Activated CD4-positive, alpha-beta T cell treated with anti-CD3 and anti-CD28 coated beads, Interleukin-10, Interleukin-2, amounts not matched to agents 100 ng/mL and 50 ng/mL, durations not matched to agents 16 hours and 8 hours (primary cell): ENCODE measurements at regions not wholly inside any gene's neighbourhood (a gene's known extent, or its start where the extent isn't known, plus 50 kb on each side); places are given as distances from the start of the nearest gene placed in this dataset.
"Not testable (repeated sequence)": the region's sequence is repeated elsewhere in the genome, so short reads cannot be mapped to it uniquely, and the experiment has no call there.

Experiments
- DNase-seq: peaks from one replicate; pipeline ENCODE4 v3.0.0-alpha.2; 2020

DNA sequence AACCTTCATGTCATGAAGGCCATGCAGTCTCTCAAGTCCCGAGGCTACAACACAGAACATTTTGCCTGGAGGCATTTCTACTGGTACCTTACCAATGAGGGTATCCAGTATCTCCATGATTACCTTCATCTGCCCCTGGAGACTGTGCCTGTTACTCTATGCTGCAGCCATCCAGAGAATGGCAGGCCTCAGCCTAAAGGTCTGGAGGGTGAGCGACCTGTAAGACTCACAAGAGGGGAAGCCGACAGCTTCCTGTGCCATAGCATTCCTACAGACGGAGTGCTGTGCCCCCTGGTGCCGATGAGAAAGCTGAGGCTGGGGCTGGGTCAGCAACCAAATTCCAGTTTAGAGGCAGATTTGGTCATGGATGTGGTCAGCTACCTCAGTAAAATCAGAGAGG is 51.3 kb upstream of the CADPS start:
- no peak for DNase-seq

DNA sequence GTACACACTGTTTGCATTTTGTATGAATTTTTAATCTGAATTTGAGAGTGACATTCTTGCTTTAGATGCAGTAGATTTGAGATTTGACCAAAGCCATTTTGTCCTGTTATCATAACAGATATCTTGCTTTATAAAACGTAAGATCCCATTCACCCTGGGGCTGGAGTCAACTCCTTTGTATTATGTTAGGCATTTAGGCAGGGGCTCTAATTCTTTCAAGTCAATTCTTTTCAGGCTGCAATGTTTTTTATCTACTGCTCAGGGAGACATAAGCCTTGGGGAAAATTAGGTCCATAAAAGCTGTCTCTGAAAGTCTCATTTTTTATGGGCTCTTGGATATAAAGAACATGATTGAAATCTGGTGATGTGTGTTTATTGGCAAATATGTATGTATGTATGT is 53.0 kb upstream of the CADPS start:
- no peak for DNase-seq

DNA sequence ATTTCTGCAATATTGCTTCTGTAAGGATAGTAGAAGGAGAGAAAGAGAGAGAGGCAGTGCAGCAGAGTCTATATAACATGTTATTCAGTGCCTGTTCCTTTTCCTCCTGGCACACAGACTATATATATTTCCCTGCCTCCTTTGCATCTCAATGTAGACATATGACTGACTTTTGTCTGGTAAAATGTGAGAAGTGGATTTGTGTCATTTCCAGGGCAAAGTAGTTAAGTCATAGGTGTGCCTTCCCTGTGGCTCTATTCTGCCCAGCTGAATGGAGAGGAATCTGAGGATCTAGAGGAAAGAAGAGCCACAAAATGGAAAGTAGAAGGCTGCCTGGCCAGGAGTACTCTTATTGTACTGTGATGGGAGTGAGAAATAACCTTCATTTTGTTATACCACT is 54.6 kb upstream of the CADPS start:
- DNase-seq: no peak

DNA sequence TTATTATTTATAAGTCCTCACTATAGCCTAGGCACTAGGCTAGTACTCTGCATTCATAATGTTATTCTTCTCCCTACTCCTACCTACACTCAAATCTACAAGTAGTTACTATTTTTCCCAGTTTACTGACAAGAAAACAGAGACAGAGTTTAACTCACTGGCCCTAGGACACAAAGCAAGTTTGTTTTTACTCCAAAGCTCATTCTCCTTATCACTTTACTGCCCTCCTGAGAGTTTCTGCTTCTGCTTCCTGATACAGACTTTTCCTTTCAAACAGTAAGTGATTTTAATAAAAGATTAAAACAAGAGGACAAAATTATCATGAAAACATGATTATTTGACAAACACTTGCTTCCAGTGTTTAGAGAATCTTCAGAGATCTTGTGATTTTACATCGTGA is 60.6 kb upstream of the CADPS start:
- DNase-seq: no peak

DNA sequence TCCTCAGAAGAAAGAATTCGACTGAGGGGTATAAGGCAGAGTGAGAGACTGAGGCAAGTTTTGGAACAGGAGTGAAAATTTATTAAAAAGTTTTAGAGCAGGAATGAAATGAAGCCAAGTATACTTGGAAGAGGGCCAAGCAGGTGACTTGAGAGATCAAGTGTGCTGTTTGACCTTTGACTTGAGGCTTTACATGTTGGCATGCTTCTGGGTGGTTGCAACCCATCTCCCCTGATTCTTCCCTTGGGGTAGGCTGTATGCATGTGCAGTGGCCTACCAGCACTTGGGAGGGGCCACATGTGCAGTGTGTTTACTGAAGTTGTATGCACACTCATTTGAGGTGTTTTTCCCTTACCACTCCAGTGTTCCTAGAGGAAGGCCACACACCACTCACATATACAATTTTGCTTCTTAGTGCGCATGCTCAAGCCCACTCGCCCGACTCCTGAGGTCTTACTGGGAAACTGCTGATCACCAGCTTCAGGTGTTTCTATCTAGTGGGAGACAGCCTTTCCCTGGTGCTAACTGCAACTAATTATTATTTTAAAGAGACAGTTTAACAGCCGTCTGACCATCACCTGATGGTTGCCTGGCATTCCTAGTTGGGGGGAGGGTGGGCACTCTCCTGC is 61.5 kb upstream of the CADPS start:
- no peak for DNase-seq

DNA sequence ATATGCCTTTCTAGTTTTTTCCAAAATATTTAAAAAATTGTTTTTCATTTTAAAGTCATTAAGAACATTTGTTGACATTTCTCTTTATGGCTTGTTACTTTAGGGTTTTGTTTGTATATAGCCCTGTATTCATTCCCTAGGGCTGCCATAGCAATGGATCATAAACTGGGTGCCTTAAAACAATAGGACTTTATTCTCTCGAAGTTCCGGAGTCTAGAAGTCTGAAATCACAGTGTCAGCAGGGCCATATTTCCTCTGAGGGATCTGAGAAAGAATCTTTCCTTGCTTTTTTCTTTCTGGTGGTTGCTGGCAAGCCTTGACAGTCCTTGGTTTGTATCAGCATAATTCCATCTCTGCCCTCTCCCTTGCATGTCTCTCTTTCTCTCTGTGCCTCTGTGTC is 63.4 kb upstream of the CADPS start:
- DNase-seq: no peak

DNA sequence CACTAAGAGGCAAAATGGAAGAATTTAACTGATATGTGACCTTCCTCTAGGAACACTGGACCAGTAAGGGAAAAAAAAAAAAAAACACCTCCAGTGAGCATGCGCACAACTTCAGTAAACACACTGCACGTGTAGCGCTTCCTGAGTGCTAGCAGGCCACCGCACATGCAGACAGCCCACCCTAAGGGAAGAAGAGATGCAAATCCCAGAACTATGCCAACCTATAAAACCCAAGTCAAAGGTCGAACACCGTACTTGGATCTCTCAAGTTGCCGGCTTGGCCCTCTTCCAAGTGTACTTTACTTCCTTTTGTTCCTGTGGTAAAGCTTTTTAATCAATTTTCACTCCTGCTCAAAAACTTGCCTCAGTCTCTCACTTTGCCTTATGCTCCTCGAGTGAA is 64.5 kb upstream of the CADPS start:
- DNase-seq: no peak

DNA sequence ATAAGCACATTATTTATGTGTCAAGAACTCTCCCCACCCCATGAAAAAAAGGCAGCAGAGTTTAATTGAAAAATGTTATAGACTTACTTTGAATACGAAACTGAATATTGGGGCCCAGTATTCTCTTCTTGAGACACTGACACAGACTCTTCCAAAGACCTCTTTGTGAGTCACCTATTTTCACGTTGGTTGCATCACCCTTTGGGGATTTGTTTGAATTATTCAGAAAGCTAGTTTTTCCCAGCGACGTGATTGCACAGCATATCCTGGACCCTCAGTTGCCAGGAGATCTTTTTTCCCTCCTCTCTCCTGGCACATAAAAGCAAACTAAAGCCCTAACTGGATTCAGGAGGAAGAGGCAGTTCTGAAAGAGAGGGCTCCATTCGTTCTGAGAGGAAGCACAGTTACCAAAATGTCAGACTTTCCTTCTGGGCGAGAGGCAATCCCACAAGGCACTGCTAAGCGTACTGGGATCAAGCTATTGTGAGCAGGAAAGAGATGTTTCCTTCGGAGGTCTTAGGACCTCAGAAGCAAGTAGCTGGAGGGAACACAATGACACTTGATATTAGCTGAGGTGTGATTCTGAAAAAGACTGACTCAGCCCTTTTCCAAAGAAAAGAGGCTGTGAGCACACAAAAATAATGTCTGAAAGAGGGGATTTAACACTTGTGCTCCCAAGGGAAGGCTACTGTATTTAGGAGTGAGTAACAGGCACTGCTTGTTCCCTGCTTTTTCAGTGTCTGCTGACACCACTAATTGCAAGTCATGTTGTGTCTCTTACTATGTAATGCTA is 65.8 kb upstream of the CADPS start:
- no peak for DNase-seq

DNA sequence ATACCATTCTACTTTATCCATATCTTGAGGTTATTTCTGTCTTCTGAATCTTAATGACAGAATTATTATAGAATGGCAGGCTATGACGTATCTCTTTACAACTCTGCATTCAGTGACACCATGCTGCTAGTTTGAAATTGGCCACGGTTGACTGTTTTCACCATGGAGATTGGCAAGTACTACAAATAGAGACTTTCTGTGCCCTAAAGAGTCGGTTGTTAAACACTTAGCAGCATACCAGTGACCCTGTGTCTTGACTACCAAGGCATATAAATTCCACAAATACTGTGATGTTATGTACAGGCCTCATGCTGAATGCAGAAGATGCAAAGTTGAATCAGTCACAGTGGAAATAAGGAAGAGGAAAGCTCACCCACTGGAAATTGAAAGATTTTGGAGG is 67.0 kb upstream of the CADPS start:
- DNase-seq: no peak

DNA sequence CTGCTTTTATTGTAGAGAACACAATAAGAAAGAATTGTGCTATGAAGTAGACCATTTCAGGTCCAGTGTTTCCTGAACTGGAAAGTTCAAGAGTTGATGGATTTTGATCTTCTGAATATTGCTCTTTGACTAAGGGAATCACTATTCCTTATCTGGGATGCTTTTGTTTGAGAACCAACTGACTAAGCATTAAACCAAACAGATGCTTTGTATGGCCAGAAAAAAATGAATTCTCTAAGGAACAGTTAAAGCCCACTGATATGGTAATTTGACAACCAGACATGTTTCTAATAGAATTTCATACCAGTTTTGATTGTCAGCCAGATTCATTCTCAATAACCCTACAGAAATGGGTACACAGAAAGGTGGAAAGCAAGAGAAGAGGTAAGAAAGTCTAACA is 67.5 kb upstream of the CADPS start:
- no peak for DNase-seq

DNA sequence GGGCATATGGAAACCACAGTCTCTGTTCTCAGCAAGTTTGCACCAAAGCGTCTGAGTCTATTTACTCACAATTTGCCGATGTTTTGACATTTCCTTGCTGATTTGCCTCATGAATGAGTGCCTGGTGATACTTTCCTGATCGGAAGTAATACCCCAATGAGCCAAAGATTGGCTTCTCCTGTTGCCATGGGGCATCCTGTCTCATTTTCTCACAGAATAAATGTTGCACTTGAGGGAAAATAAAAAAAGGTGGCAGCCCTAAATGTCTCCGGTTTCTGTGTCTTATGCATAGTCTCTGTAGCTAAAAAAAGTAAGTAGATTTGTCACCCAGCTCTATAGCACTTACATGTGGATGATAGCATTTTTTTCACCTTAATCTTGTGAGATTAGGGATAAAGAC is 73.7 kb upstream of the CADPS start:
- DNase-seq: no peak

DNA sequence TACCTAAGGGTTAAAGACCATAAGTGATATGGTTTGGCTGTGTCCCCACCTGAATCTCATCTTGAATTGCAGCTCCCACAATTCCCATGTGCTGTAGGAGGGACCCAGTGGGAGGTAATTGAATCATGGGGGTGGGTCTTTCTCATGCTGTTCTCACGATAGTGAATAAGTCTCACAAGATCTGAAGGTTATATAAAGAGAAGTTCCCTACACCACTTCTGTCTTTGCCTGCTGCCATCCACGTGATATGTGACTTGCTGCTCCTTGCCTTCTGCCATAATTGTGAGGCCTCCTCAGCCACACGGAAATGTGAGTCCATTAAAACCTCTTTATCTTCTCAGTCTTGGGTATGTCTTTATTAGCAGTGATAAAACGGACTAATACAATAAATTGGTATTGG is 75.0 kb upstream of the CADPS start:
- no peak for DNase-seq

DNA sequence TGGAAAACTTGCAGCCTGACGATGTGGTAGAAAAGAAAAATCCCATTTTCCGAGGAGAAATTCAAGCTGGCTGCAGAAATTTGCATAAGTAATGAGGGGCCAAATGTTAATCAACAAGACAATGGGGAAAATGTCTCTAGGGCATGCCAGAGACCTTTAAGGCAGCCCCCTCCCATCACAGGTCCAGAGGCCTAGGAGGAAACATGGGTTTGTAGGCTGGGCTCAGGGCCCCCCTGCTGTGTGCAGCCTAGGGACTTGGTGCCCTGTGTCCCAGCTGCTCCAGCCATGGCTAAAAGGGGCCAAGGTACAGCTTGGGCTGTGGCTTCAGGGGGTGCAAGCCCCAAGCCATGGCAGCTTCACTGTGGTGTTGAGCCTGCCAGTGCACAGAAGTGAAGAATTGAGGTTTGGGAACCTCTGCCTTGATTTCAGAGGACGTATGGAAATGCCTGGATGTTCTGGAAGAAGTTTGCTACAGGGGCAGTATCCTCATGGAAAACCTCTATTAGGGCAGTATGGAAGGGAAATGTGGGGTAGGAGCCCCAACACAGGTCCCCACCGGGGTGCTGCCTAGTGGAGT is 75.9 kb upstream of the CADPS start:
- DNase-seq: no peak

DNA sequence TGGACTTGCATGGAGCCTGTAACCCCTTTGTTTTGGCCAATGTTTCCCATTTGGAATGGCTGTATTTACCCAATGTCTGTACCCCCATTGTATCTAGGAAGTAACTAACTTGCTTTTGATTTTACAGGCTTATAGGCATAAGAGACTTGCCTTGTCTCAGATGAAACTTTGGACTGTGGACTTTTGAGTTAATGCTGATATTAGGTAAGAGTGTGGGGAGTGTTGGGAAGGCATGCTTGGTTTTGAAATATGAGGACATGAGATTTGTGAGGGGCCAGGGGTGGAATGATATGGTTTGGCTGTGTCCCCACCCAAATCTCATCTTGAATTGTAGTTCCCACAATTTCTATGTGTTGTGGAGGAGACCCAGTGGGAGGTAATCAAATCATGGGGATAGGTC is 76.7 kb upstream of the CADPS start:
- not testable (repeated sequence) for DNase-seq

DNA sequence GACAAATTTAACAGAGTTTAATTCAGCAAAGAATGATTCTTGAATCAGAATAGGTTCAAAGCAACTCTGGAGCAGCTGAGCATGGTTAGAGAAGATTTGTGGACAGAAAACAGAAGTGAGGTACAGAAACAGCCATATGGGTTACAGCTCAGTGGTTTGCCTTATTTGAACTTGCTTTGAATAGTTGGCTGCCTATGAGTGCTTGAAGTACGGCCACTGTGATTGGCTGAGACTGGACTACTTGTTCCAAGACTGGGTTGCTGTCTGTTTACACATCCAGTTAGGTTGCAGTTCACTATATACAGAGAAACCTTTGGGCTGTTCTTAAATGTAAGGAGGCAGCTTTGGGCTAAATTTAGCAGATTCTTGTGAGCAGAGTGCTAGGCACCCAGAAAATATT is 79.4 kb upstream of the CADPS start:
- no peak for DNase-seq

DNA sequence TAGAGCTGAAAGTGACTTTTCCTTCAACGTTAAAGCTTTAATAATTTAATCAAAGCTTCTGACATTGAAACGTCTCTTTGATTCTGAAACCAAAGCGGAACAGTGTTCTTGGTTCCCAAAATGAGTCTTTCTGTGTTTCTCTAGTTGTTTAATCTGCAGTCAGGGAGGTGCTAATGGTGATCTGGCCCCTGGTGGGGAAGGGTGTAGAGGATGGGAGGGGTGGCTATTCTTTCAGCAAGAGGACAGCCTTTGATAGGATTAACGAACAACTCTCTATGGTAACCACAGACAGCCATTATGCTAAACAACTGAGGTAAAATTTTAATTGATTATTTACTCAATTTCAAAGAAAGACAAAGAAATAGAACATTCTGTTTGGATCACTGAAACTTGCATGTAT is 79.9 kb upstream of the CADPS start:
- DNase-seq: no peak

DNA sequence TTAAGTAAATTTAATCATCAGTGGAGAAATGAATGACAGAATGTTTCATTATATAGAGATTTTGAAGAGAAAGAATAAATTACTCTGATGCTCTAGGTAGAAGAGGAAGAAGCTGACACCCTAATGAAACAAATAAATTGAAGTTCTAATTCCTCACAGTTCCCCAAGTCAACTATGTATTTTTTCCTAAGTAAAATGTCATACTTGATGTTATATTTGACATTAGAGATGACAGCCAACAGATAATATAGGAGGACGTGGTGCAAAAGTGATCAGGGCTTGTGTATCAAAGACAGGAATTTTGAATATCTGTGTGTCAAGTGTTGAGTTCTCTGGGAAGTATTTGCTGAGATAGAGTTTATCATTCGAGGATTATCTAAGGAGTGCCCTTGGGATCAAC is 81.2 kb upstream of the CADPS start:
- DNase-seq: no peak

DNA sequence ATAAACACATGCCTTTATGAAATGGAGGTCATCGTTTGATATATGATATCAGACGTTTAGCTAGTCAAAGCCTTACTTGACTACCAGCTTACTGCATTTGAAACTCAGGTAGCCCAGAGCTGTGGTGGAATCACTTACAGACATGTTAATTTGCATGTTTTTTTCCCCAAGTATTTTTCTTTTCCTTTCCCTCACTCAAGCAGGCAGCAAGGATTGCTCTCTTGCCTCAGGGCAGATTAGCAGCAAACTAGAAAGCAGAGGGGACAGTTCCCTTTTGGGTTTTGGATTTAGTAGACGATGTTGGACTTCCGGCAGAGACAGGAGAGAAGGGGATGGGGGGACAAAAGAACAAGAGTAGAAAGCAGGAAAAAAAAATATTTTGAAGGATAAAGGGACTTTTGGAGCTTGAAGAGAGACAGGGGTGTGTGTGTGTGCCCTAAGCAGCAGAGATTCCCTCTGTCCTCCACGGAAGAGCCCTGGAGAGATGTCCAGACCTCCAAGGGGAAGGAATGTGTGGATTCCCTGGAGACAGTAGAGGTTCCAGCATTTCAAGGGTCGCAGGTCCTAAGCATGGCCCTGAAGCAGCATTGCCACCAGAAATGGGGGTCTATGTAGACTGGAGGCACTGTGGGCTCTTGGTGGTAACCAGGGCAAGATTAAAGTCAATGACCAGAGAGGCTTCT is 86.8 kb upstream of the CADPS start:
- DNase-seq: no peak

DNA sequence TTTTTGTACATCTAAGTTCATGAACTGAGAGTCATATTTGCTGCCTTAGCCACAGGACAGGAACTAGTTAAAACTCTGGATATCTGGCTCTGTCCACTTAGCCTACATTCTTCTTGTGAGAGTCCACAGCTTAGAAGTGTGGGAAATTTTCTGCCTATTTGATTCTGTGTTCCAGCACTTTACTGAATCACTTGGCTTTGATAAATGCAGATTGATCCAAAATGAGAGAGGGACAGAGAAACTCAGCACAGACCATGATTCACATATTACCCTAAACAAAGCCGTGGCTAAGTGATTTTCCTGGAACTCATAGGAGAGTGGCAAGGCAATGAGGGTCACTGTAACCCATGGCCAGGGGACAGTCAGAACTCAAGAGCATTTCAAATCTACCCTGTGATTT is 87.5 kb upstream of the CADPS start:
- DNase-seq: no peak

DNA sequence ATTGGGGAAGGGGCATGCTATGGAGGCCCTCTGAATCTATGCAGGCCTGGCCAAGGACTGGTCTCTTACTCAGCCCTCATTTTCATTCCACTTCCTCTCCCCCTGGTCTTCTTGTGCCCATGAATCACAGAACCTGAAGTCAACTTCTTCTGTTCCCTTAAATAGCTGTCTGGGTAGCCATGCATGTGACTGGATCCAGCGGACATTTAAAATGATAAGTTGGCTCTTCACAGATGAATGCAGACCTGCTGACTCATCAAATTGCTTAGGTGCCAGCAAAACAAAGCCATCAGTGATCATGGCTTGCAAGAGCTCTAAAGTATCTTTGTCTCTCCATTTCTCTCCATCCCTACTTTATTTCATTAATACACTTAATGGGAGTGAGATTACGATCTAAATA is 90.1 kb upstream of the CADPS start:
- no peak for DNase-seq

DNA sequence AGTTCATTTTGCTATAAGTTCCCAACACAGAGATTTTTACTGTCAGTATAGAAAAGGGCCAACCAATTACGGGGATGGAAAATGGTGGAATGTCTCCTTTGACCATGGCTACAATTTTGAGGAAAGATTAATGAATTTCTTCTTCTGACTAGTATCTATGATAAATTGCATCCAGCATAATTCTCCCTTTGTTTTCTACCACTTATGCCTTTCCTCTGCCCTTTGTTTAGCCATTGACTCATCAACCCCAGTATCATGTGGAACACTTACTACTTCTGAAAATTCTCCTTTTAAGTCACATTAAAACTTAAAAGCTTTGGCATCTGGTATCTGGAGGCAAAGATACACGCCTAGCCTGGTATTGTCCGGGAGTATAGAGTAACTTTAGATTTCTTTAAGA is 92.9 kb upstream of the CADPS start:
- DNase-seq: no peak

DNA sequence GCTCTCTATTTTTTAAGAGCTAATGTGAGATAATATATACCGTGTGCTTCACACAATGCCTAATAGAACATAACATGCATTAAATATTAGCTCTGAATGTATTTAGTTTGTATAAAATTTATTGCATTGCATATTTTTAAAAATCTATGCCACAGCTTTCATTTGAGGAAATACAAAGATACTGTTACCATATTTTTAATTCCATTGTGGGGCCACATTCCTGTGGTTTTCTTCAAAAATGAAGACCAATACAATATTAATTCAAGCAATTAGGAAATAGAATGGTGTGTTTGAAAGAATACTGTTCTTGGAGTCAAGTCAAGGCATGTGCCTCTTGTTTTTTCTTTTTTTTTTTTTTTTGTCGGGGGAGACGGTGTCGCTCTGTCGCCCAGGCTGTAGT is 95.4 kb upstream of the CADPS start:
- no peak for DNase-seq

DNA sequence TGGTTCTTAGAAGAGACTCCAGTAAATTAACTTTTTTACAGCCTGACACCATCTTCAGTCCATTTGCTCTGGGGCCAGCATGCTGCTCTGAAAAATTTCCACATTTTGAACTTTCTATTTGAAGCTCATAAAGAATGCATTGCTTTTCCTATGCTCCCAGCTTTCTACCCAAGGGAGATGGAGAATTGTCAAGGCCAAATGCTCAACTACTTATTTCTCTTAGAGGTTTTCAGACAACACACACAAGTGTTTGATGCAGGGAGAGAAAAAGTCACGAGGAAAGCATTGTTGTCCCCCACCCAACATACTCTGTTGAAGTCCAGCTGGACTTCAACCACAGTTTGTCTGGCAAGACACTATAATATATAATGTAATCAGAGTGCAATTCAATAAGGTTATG is 100.3 kb upstream of the CADPS start:
- DNase-seq: no peak

DNA sequence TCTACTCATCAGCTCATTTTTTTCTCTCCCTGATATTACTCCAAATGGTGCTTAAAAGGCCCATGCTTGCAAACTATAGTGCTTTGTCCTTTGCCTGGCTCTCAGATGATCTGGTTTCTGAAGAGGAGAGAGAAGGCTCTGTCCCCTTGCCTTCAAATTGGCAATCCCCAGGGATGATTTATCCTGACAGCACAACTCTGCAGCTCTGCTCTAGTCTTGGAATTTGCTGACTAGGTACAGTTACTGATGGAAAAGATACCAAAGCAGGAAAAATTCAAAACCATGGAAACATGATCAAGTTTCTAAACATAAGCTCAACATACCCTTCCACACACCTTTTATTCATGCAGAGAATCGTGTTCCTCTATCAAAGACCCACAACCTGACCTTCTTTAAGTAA is 106.7 kb upstream of the CADPS start:
- no peak for DNase-seq
